H9 (cell line): ENCODE measurements at regions not wholly inside any gene's neighbourhood (a gene's known extent, or its start where the extent isn't known, plus 50 kb on each side); places are given as distances from the start of the nearest gene placed in this dataset.

ENCODE experiments used
- DNase-seq: peaks from one replicate; pipeline ENCODE4 v3.0.0-alpha.2; 2017
- H2AFZ ChIP-seq: one replicate; pipeline ENCODE4 v1.6.1; 2013; ENCODE audit warnings: mild to moderate bottlenecking, low read length, control low read depth, moderate library complexity
- H2AK5ac ChIP-seq: 2 replicates; pipeline ENCODE4 v1.6.1; 2013; ENCODE audit warnings: low read length, control low read depth, mixed read lengths; ENCODE audit not compliant: insufficient read length
- H2BK120ac ChIP-seq: one replicate; pipeline ENCODE4 v1.6.1; 2013; ENCODE audit warnings: low read depth, mild to moderate bottlenecking, low read length, control low read depth, inconsistent platforms; ENCODE audit not compliant: poor library complexity, severe bottlenecking
- H2BK12ac ChIP-seq: 2 replicates; pipeline ENCODE4 v1.6.1; 2013; ENCODE audit warnings: low read length, control low read depth, mixed read lengths, low read depth; ENCODE audit not compliant: insufficient read length
- H2BK15ac ChIP-seq: 2 replicates; pipeline ENCODE4 v1.6.1; 2013; ENCODE audit warnings: low read depth, low read length, control low read depth
- H2BK20ac ChIP-seq: one replicate; pipeline ENCODE4 v1.6.1; 2013; ENCODE audit warnings: low read depth, mild to moderate bottlenecking, low read length, control low read depth, inconsistent platforms; ENCODE audit not compliant: poor library complexity, severe bottlenecking
- H2BK5ac ChIP-seq: 2 replicates; pipeline ENCODE4 v1.6.1; 2013; ENCODE audit warnings: low read length, control low read depth, mixed read lengths; ENCODE audit not compliant: insufficient read length
- H3K14ac ChIP-seq: 2 replicates; pipeline ENCODE4 v1.6.1; 2013; ENCODE audit warnings: low read length, control low read depth; ENCODE audit not compliant: insufficient read depth
- H3K18ac ChIP-seq: 2 replicates; pipeline ENCODE4 v1.6.1; 2013; ENCODE audit warnings: low read depth, mild to moderate bottlenecking, mixed read lengths, low read length, control low read depth; ENCODE audit not compliant: insufficient read length
- H3K23ac ChIP-seq: 2 replicates; pipeline ENCODE4 v1.6.1; 2013; ENCODE audit warnings: low read length, control low read depth, mixed read lengths, low read depth; ENCODE audit not compliant: insufficient read length
- H3K23me2 ChIP-seq: 2 replicates; pipeline ENCODE4 v1.6.1; 2013; ENCODE audit warnings: low read depth, mild to moderate bottlenecking, mixed read lengths, low read length, control low read depth; ENCODE audit not compliant: insufficient read length, poor library complexity, severe bottlenecking
- H3K27ac ChIP-seq: 2 replicates; pipeline ENCODE4 v1.5.1; 2013; ENCODE audit warnings: low read length, control low read depth, mixed read lengths, low read depth; ENCODE audit not compliant: insufficient read length
- H3K27me3 ChIP-seq: 2 replicates; pipeline ENCODE4 v1.6.1; 2013; ENCODE audit warnings: low read length, control low read depth, inconsistent platforms; ENCODE audit not compliant: insufficient read depth
- H3K4ac ChIP-seq: 2 replicates; pipeline ENCODE4 v1.6.1; 2013; ENCODE audit warnings: low read depth, mild to moderate bottlenecking, control low read depth, inconsistent platforms, low read length, moderate library complexity
- H3K4me1 ChIP-seq: 2 replicates; pipeline ENCODE4 v1.6.1; 2013; ENCODE audit warnings: low read length, control low read depth, inconsistent platforms; ENCODE audit not compliant: insufficient read depth
- H3K4me2 ChIP-seq: 2 replicates; pipeline ENCODE4 v1.6.1; 2013; ENCODE audit warnings: low read length, control low read depth, mixed read lengths; ENCODE audit not compliant: insufficient read length, insufficient read depth
- H3K56ac ChIP-seq: 2 replicates; pipeline ENCODE4 v1.6.1; 2013; ENCODE audit warnings: low read depth, mild to moderate bottlenecking, mixed read lengths, low read length, control low read depth; ENCODE audit not compliant: insufficient read length
- H3K79me1 ChIP-seq: 2 replicates; pipeline ENCODE4 v1.6.1; 2013; ENCODE audit warnings: low read depth, mild to moderate bottlenecking, moderate library complexity, low read length, control low read depth, inconsistent platforms; ENCODE audit not compliant: insufficient read depth, poor library complexity, severe bottlenecking
- H3K79me2 ChIP-seq: 2 replicates; pipeline ENCODE4 v1.6.1; 2013; ENCODE audit warnings: low read length, control low read depth, inconsistent platforms; ENCODE audit not compliant: insufficient read depth
- H3K9ac ChIP-seq: 2 replicates; pipeline ENCODE4 v1.6.1; 2013; ENCODE audit warnings: low read length, control low read depth, mixed read lengths; ENCODE audit not compliant: insufficient read length; ENCODE audit errors: extremely low read depth
- H3K9me3 ChIP-seq: one replicate; pipeline ENCODE4 v1.6.1; 2013; ENCODE audit warnings: low read depth, low read length, inconsistent platforms; ENCODE audit not compliant: control insufficient read depth
- H3T11ph ChIP-seq: one replicate; pipeline ENCODE4 v1.6.1; 2013; ENCODE audit warnings: mild to moderate bottlenecking, low read length, control low read depth, inconsistent platforms
- H4K20me1 ChIP-seq: one replicate; pipeline ENCODE4 v1.6.1; 2013; ENCODE audit not compliant: control insufficient read depth, insufficient read length, insufficient read depth
- H4K5ac ChIP-seq: 2 replicates; pipeline ENCODE4 v1.6.1; 2013; ENCODE audit warnings: low read depth, mild to moderate bottlenecking, mixed read lengths, low read length, control low read depth; ENCODE audit not compliant: insufficient read length
- H4K8ac ChIP-seq: replicated peaks from 2 replicates; pipeline ENCODE4 v1.6.1; 2013; ENCODE audit warnings: low read length, control low read depth, mixed read lengths, low read depth; ENCODE audit not compliant: insufficient read length
- H4K91ac ChIP-seq: 2 replicates; pipeline ENCODE4 v1.6.1; 2013; ENCODE audit warnings: low read depth, mild to moderate bottlenecking, moderate library complexity, mixed read lengths, low read length, control low read depth; ENCODE audit not compliant: insufficient read length
- H3K27ac Mint-ChIP-seq, 3 experiments: 2 replicates in 2 of 3; 3 replicates in 1 of 3; pipeline ENCODE4 v1.8.0; 2020 to 2021; ENCODE audit warnings: mixed read lengths in 3 of 3, mild to moderate bottlenecking in 1 of 3, moderate library complexity in 1 of 3
- H3K27me3 Mint-ChIP-seq: 2 replicates; pipeline ENCODE4 v1.8.0; 2021; ENCODE audit warnings: low read depth, mild to moderate bottlenecking, moderate library complexity, mixed read lengths
- H3K36me3 Mint-ChIP-seq, 3 experiments: 2 replicates in 2 of 3; 3 replicates in 1 of 3; pipeline ENCODE4 v1.8.0; 2020 to 2021; ENCODE audit warnings: low read depth in 3 of 3, mixed read lengths in 3 of 3; ENCODE audit not compliant: insufficient read depth in 1 of 3
- H3K4me1 Mint-ChIP-seq, 2 experiments: 2 replicates each; pipeline ENCODE4 v1.8.0; 2020; ENCODE audit warnings: mixed read lengths in 2 of 2
- H3K4me3 Mint-ChIP-seq, 2 experiments: 2 replicates in 1 of 2; 3 replicates in 1 of 2; pipeline ENCODE4 v1.8.0; 2020 to 2021; ENCODE audit warnings: mild to moderate bottlenecking in 2 of 2, mixed read lengths in 2 of 2, moderate library complexity in 1 of 2
- H3K9me3 Mint-ChIP-seq, 2 experiments: 2 replicates in 1 of 2; 3 replicates in 1 of 2; pipeline ENCODE4 v1.8.0; 2020; ENCODE audit warnings: mild to moderate bottlenecking in 2 of 2, mixed read lengths in 2 of 2, moderate library complexity in 1 of 2
- WGBS: extraction: QIAGEN DNeasy Blood & Tissue Kit; methylation state at CpG from one replicate; pipeline ENCODE4 v1.1.7; 2013; ENCODE audit warnings: missing lambda C conversion rate, low lambda C conversion rate, mixed read lengths; ENCODE audit not compliant: insufficient read length; ENCODE audit errors: extremely low coverage; 5-methylcytosine and 5-hydroxymethylcytosine counted together
- TF ChIP-seq, protein P1 (sequence below): fragments of 200-600 bp; sonication (generic); conservative IDR thresholded peaks from 3 replicates; pipeline ENCODE4 v1.8.0; 2021; ENCODE audit warnings: antibody characterized with exemption, mild to moderate bottlenecking

DNA sequence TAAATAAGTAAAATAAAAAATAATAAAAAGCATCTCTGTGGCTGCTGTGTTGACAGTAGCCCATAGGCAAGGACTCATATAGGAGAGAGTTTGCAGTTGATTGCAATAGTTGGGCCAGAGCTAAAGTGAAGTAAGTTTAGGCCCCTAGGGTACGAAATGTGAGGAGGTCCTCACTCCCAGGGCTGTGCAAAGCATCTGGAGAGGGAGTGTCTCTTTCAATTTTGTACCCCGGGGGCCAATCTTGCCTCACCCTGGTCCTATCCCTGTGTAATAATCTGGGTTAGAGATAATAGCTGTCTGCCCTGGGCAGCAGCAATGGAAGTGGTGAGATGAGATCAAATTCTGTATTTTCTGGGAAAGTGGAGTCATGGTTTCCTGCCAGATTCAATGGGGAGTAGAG, 365.7 kb downstream of the GATA3 start:
- Histone ChIP-seq H2AK5ac (no peak overlapping the region), H2BK20ac (no peak overlapping the region), H2BK5ac (no peak overlapping the region), H3K4ac (no peak overlapping the region), H3K27me3 (no peaks in the 10 kb centered on the region), H4K5ac (no peak overlapping the region), H3K4me1 (no peaks in the 10 kb centered on the region), H3K9me3 (no peaks in the 10 kb centered on the region), H3K4me2 (no peak overlapping the region), H3K18ac (no peak overlapping the region), H3K27ac (no peak overlapping the region), H3K56ac (no peak overlapping the region), H3K23ac (no peak overlapping the region), H3K9ac (no peak overlapping the region), H2BK15ac (no peak overlapping the region), H3K14ac (no peak overlapping the region), H4K8ac (no peak overlapping the region), H4K20me1 (no peaks in the 10 kb centered on the region), H4K91ac (no peak overlapping the region), H3K23me2 (peaks cover 3% of the 10 kb centered on the region), H3K79me2 (no peaks in the 10 kb centered on the region), H2BK12ac (no peak overlapping the region), H3K79me1 (no peaks in the 10 kb centered on the region), H2AFZ (no peak overlapping the region), H2BK120ac (no peak overlapping the region), H3T11ph (no peak overlapping the region)
- no peak for DNase-seq
- H3K36me3 Mint-ChIP-seq = no peaks in the 10 kb centered on the region
- H3K9me3 Mint-ChIP-seq = no peaks in the 10 kb centered on the region
- H3K4me1 Mint-ChIP-seq = no peaks in the 10 kb centered on the region
- peak overlapping the region in 1 of 3 experiments; percentile 8; a peak in 1 of 7 replicates for H3K27ac Mint-ChIP-seq
- WGBS = no CpG with 5 or more reads among the region's 2 CpGs
- no peak overlapping the region for H3K4me3 Mint-ChIP-seq
- TF ChIP-seq, protein P1, sequence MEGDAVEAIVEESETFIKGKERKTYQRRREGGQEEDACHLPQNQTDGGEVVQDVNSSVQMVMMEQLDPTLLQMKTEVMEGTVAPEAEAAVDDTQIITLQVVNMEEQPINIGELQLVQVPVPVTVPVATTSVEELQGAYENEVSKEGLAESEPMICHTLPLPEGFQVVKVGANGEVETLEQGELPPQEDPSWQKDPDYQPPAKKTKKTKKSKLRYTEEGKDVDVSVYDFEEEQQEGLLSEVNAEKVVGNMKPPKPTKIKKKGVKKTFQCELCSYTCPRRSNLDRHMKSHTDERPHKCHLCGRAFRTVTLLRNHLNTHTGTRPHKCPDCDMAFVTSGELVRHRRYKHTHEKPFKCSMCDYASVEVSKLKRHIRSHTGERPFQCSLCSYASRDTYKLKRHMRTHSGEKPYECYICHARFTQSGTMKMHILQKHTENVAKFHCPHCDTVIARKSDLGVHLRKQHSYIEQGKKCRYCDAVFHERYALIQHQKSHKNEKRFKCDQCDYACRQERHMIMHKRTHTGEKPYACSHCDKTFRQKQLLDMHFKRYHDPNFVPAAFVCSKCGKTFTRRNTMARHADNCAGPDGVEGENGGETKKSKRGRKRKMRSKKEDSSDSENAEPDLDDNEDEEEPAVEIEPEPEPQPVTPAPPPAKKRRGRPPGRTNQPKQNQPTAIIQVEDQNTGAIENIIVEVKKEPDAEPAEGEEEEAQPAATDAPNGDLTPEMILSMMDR = no peak
- no peaks in the 10 kb centered on the region for H3K27me3 Mint-ChIP-seq
